ENCODE measurements at regions not wholly inside any gene's neighbourhood (a gene's known extent, or its start where the extent isn't known, plus 50 kb on each side); places are given as distances from the start of the nearest gene placed in this dataset.
"Not testable (repeated sequence)": the region's sequence is repeated elsewhere in the genome, so short reads cannot be mapped to it uniquely, and the experiment has no call there.

GRCh38 chr10:38356527-38356926 is 262.4 kb downstream of the ZNF37A start:
- 0 out of 2 replicates have a peak overlapping the region, but pooled peaks have one; percentile 62 for H3K4me2 ChIP-seq (ENCODE audit: low read depth, low read length)
- TF ChIP-seq RBFOX2 (IDR thresholded peaks at IDR 0.05; ENCODE audit: low read depth, low read length) (0 out of 2 replicates have a peak, but pooled peaks have one; percentile 40), SIN3A (IDR thresholded peaks at IDR 0.05; ENCODE audit: borderline replicate concordance, low read depth, low read length) (peak; percentile 17; the same call in 1 of the 2 replicates)
- BruUV-seq (replicated peaks) = TSS peak; percentile 83
- 17% methylated on average over 1 of the region's 16 CpGs for WGBS (ENCODE audit: low lambda C conversion rate)
- ATAC-seq = peak; percentile 50
- H3K27me3 ChIP-seq (ENCODE audit: control insufficient read depth in 1 of 2, insufficient read depth in 2 of 2, low read length in 2 of 2); in situ Hi-C loops (cut with HindIII; ENCODE audit: extremely low pct_ligation_motif_present, low pct_unique_long_range_greater_than_20kb); H2AFZ ChIP-seq (ENCODE audit: low read length); H4K20me1 ChIP-seq (ENCODE audit: insufficient read depth, low read length); POLR2A ChIA-PET; CTCF ChIA-PET (ENCODE audit: low intra/inter-chr PET ratio, low total read pairs); H3K36me3 ChIP-seq (replicated peaks in 1 of 2; ENCODE audit: control insufficient read depth in 1 of 2, insufficient read depth in 2 of 2, low read length in 2 of 2); intact Hi-C loops (cut with micrococcal nuclease; ENCODE audit: unreplicated experiment); H3K9me3 ChIP-seq (ENCODE audit: low read length): not testable (repeated sequence)
- peaks cover 25% of the 10 kb centered on the region for H3K79me2 ChIP-seq (ENCODE audit: insufficient read depth, low read length)
- H3K4me3 ChIP-seq (replicated peaks in 1 of 3; ENCODE audit: insufficient read depth in 1 of 3, low read depth in 2 of 3, low read length in 3 of 3) = peak overlapping the region; percentile 55 to 71 (median 64); a peak in 5 of 6 replicates
- peak; percentile 57 for FAIRE-seq
- peaks cover 42% of the 10 kb centered on the region for H3K4me1 ChIP-seq (ENCODE audit: insufficient read depth, low read length)
- peak overlapping the region; percentile 66 for H3K27ac ChIP-seq (ENCODE audit: extremely low read length, insufficient read depth, low read length)
- peak; percentile 16 for DNase-seq (ENCODE audit: low spot score)
- peak overlapping the region; percentile 62 for H3K9ac ChIP-seq (ENCODE audit: insufficient read depth, low read depth, low read length)

- in situ Hi-C loops (cut with HindIII; ENCODE audit: extremely low pct_ligation_motif_present, low pct_unique_long_range_greater_than_20kb); DNase-seq (ENCODE audit: low spot score); H3K9ac ChIP-seq (ENCODE audit: insufficient read depth, low read depth, low read length); BruUV-seq (replicated peaks); H3K27ac ChIP-seq (ENCODE audit: extremely low read length, insufficient read depth, low read length); H2AFZ ChIP-seq (ENCODE audit: low read length); CTCF ChIA-PET (ENCODE audit: low intra/inter-chr PET ratio, low total read pairs); H3K4me2 ChIP-seq (ENCODE audit: low read depth, low read length); H3K27me3 ChIP-seq (ENCODE audit: control insufficient read depth in 1 of 2, insufficient read depth in 2 of 2, low read length in 2 of 2); POLR2A ChIA-PET; H4K20me1 ChIP-seq (ENCODE audit: insufficient read depth, low read length); FAIRE-seq; H3K9me3 ChIP-seq (ENCODE audit: low read length); ATAC-seq; H3K4me3 ChIP-seq (replicated peaks in 1 of 3; ENCODE audit: insufficient read depth in 1 of 3, low read depth in 2 of 3, low read length in 3 of 3): not testable (repeated sequence)
- intact Hi-C loops (cut with micrococcal nuclease; ENCODE audit: unreplicated experiment) = loop anchor here (10.0 kb wide), 3 partner anchors 108 to 608 kb away; partner anchors contain the start of gene ZNF25
- H3K79me2 ChIP-seq (ENCODE audit: insufficient read depth, low read length) = peaks cover 33% of the 10 kb centered on the region
- H3K36me3 ChIP-seq (replicated peaks in 1 of 2; ENCODE audit: control insufficient read depth in 1 of 2, insufficient read depth in 2 of 2, low read length in 2 of 2) = peaks cover 1 to 19% of the 10 kb centered on the region in 2 experiments; a peak in 2 of 5 replicates
- peaks cover 33% of the 10 kb centered on the region for H3K4me1 ChIP-seq (ENCODE audit: insufficient read depth, low read length)
Measured at GRCh38 chr10:38362514-38362913, 268.4 kb downstream of the ZNF37A start.

- H2AFZ ChIP-seq (ENCODE audit: low read length); DNase-seq (ENCODE audit: low spot score); H3K4me3 ChIP-seq (replicated peaks in 1 of 3; ENCODE audit: insufficient read depth in 1 of 3, low read depth in 2 of 3, low read length in 3 of 3); CTCF ChIA-PET (ENCODE audit: low intra/inter-chr PET ratio, low total read pairs); H3K9me3 ChIP-seq (ENCODE audit: low read length); H3K9ac ChIP-seq (ENCODE audit: insufficient read depth, low read depth, low read length); H4K20me1 ChIP-seq (ENCODE audit: insufficient read depth, low read length); H3K27ac ChIP-seq (ENCODE audit: extremely low read length, insufficient read depth, low read length); FAIRE-seq; POLR2A ChIA-PET; H3K27me3 ChIP-seq (ENCODE audit: control insufficient read depth in 1 of 2, insufficient read depth in 2 of 2, low read length in 2 of 2); ATAC-seq; in situ Hi-C loops (cut with HindIII; ENCODE audit: extremely low pct_ligation_motif_present, low pct_unique_long_range_greater_than_20kb); BruUV-seq (replicated peaks); H3K4me2 ChIP-seq (ENCODE audit: low read depth, low read length): not testable (repeated sequence)
- intact Hi-C loops (cut with micrococcal nuclease; ENCODE audit: unreplicated experiment) = loop anchor here (10.0 kb wide), 3 partner anchors 109 to 609 kb away; partner anchors contain the start of gene ZNF25
- peaks cover 23% of the 10 kb centered on the region for H3K79me2 ChIP-seq (ENCODE audit: insufficient read depth, low read length)
- peaks cover 20% of the 10 kb centered on the region for H3K4me1 ChIP-seq (ENCODE audit: insufficient read depth, low read length)
- H3K36me3 ChIP-seq (replicated peaks in 1 of 2; ENCODE audit: control insufficient read depth in 1 of 2, insufficient read depth in 2 of 2, low read length in 2 of 2) = peaks cover 1 to 27% of the 10 kb centered on the region in 2 experiments; a peak in 2 of 5 replicates
- WGBS (ENCODE audit: low lambda C conversion rate) = 97% methylated on average over 3 of the region's 4 CpGs
Measured at GRCh38 chr10:38364073-38364472, 269.9 kb downstream of the ZNF37A start.

Data from HepG2 (cell line).